ENCODE measurements at regions not wholly inside any gene's neighbourhood (a gene's known extent, or its start where the extent isn't known, plus 50 kb on each side); places are given as distances from the start of the nearest gene placed in this dataset.
"Not testable (repeated sequence)": the region's sequence is repeated elsewhere in the genome, so short reads cannot be mapped to it uniquely, and the experiment has no call there.

DNA sequence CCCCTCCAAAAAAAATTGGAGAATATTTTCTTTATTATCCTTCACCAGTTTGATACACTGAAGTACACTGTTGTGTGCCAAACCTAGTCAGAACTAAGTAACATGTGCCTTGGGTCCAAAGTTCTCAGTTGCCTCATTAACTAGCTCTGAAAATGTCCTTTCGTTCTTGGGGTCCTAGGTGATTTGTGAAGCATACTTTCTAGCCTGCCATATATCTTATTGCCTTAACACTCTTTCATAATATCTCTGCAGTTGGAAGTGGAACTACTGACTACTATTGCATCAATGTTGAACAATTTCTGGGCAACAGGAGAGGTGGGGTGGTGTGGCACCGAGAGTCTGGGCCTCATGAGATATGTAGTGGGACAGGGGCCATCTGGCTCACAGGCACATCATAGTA lies 592.9 kb upstream of the FBXO33 start:
- no peak for TF ChIP-seq POLR2A (IDR thresholded peaks at IDR 0.05)
- TF ChIP-seq, protein P1, sequence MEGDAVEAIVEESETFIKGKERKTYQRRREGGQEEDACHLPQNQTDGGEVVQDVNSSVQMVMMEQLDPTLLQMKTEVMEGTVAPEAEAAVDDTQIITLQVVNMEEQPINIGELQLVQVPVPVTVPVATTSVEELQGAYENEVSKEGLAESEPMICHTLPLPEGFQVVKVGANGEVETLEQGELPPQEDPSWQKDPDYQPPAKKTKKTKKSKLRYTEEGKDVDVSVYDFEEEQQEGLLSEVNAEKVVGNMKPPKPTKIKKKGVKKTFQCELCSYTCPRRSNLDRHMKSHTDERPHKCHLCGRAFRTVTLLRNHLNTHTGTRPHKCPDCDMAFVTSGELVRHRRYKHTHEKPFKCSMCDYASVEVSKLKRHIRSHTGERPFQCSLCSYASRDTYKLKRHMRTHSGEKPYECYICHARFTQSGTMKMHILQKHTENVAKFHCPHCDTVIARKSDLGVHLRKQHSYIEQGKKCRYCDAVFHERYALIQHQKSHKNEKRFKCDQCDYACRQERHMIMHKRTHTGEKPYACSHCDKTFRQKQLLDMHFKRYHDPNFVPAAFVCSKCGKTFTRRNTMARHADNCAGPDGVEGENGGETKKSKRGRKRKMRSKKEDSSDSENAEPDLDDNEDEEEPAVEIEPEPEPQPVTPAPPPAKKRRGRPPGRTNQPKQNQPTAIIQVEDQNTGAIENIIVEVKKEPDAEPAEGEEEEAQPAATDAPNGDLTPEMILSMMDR (IDR thresholded peaks at IDR 0.05): no peak
- DNase-seq: no peak
- intact Hi-C loops (cut with DNase I): no loop called here
- Histone ChIP-seq H3K36me3 (no peaks in the 10 kb centered on the region), H3K27me3 (no peaks in the 10 kb centered on the region), H3K4me1 (no peaks in the 10 kb centered on the region), H3K9me3 (no peaks in the 10 kb centered on the region), H3K4me3 (replicated peaks in 1 of 3) (no peak overlapping the region), H3K27ac (no peak overlapping the region)
- WGBS, 2 donors: 35 to 94% methylated on average over 2 of the region's 2 CpGs

DNA sequence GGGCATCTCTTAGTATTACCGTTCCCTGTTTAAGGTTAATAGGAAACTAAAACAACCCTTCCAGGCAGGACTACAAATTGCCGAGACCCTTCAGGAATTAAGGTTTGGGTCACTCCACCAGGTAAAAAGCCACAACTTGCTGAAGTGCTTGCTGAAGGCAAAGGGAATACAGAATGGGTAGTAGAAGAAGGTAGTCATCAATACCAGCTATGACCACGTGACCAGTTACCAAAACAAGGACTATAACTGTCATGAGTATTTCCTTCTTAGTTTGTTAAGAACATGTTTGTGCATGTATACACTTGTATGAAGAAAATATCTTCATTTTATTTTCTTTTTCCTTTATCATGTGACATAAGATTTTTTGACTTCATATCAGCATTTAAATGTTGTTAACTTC lies 578.7 kb upstream of the FBXO33 start:
- H3K27ac ChIP-seq: no peak overlapping the region
- DNase-seq: no peak
- no peaks in the 10 kb centered on the region for H3K4me1 ChIP-seq
- no peaks in the 10 kb centered on the region for H3K9me3 ChIP-seq
- TF ChIP-seq, protein P1 (IDR thresholded peaks at IDR 0.05): no peak
- TF ChIP-seq POLR2A (IDR thresholded peaks at IDR 0.05): no peak
- intact Hi-C loops (cut with DNase I): no loop called here
- no peaks in the 10 kb centered on the region for H3K36me3 ChIP-seq
- WGBS, 2 donors: 85 to 90% methylated on average over 3 of the region's 3 CpGs
- no peak overlapping the region for H3K4me3 ChIP-seq (replicated peaks in 1 of 3)
- no peaks in the 10 kb centered on the region for H3K27me3 ChIP-seq

DNA sequence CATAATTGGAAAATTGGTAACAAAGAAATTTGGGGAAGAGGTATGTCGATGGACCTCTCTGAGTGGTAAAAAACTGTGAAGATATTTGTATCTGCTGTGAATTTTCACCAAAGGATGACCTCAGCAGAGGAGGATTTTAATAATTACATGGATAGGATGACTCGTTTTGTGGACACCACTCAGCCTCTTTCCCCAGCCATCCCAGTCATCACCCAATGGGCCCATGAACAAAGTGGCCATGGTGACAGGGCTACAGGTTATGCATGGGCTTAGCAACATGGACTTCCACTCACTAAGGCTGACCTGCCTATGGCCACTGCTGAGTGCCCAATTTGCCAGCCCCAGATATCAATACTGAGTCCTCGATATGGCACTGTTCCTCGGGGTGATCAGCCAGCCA lies 577.5 kb upstream of the FBXO33 start:
- TF ChIP-seq, protein P1 (IDR thresholded peaks at IDR 0.05): no peak
- TF ChIP-seq POLR2A (IDR thresholded peaks at IDR 0.05): no peak
- no peak overlapping the region for H3K27ac ChIP-seq
- H3K9me3 ChIP-seq: no peaks in the 10 kb centered on the region
- 94 to 96% methylated on average over 2 to 4 of the region's 4 CpGs for WGBS, 2 donors
- H3K36me3 ChIP-seq: no peaks in the 10 kb centered on the region
- intact Hi-C loops (cut with DNase I): no loop called here
- H3K4me1 ChIP-seq: no peaks in the 10 kb centered on the region
- no peaks in the 10 kb centered on the region for H3K27me3 ChIP-seq
- H3K4me3 ChIP-seq (replicated peaks in 1 of 3): no peak overlapping the region
- no peak for DNase-seq

DNA sequence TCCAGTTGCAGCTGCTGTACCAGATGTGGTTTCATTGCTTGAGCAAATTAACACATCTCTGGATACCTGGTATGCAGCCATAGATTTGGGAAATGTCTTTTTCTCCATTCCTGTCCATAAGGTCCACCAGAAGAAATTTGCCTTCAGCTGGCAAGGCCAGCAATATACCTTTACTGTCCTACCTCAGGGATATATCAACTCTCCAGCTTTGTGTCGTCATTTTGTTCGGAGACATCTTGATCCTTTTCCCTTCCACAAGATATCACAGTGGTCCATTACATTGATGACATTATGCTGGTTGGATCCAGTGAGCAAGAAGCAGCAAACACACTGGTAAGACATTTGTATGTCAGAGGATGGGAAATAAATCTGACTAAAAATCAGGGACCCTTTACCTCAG lies 576.1 kb upstream of the FBXO33 start:
- 93 to 100% methylated on average over 2 of the region's 2 CpGs for WGBS, 2 donors
- H3K27me3 ChIP-seq; intact Hi-C loops (cut with DNase I): not testable (repeated sequence)

DNA sequence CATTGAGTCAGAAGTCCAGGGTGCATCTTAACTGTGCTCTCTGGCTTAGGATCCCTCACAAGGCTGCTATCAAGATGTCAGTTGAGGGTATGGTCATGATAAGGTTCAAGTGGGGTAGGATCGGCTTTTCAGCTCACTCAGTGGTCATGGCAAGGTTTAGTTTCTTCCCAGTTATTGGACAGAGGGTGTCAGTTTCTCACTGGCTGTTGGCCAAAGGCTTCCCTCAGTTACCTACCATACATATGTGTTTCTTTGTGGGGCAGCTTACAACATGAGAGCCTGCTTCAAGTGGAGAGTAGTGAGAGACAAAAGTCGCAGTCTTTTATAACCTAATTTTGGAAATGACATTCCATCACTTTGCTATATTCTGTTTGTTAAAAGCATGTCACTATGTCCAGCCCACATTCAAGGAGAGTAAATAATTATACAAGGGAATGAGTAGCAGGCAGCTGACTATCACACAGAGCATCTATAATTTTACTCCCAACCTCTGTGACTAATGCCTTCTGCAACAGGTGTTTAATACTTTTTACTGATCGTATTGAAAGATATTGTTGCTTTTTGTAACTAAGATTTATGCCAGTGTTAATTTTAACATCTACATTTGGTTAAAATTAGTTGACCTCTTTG lies 572.8 kb upstream of the FBXO33 start:
- Histone ChIP-seq H3K36me3 (no peaks in the 10 kb centered on the region), H3K27me3 (no peaks in the 10 kb centered on the region), H3K9me3 (no peaks in the 10 kb centered on the region), H3K4me1 (no peaks in the 10 kb centered on the region), H3K27ac (no peak overlapping the region), H3K4me3 (replicated peaks in 1 of 3) (no peak overlapping the region)
- no peak for DNase-seq
- WGBS, 2 donors: 77 to 82% methylated on average over 3 of the region's 3 CpGs
- TF ChIP-seq, protein P1 (IDR thresholded peaks at IDR 0.05): no peak
- no peak for TF ChIP-seq POLR2A (IDR thresholded peaks at IDR 0.05)
- intact Hi-C loops (cut with DNase I): no loop called here

More for the DNA sequence above, 576.1 kb upstream of the FBXO33 start:
- not testable (repeated sequence) for H3K4me3 ChIP-seq (replicated peaks in 1 of 3); H3K9me3 ChIP-seq; DNase-seq; H3K36me3 ChIP-seq; H3K4me1 ChIP-seq; H3K27ac ChIP-seq

DNA sequence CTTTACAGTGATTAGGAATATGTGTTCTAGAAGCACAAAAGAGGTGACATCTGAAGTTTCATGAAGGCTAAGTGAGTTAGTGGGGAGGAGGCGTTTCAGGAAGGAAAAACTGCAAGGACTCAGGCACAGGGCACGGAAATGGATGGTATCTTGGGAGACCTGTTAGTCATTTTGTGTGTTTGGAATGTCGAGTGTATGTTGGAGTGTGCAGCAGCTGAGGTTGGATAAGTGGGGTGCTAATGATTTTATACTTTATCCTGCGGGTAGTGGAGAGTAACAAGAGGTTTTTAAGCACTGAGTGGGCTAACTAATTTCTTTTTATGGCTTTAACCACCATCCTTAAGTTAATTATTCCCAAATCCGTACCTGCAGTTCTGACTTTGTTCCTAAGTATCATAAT lies 571.5 kb upstream of the FBXO33 start:
- intact Hi-C loops (cut with DNase I): no loop called here
- WGBS, 2 donors: 26 to 33% methylated on average over 5 of the region's 5 CpGs

More for the DNA sequence above, 571.5 kb upstream of the FBXO33 start:
- Histone ChIP-seq H3K27ac (no peak overlapping the region), H3K4me3 (replicated peaks in 1 of 3) (no peak overlapping the region), H3K36me3 (no peaks in the 10 kb centered on the region), H3K9me3 (no peaks in the 10 kb centered on the region), H3K27me3 (no peaks in the 10 kb centered on the region), H3K4me1 (no peaks in the 10 kb centered on the region)
- peak; percentile 7 to 24 for DNase-seq
- TF ChIP-seq POLR2A (IDR thresholded peaks at IDR 0.05): no peak
- TF ChIP-seq, protein P1 (IDR thresholded peaks at IDR 0.05): no peak
